ENCODE measurements at regions not wholly inside any gene's neighbourhood (a gene's known extent, or its start where the extent isn't known, plus 50 kb on each side); places are given as distances from the start of the nearest gene placed in this dataset.

- Histone ChIP-seq H3K27ac (ENCODE audit: extremely low read depth, low read depth, low read length) (no peak overlapping the region), H4K20me1 (replicated peaks; ENCODE audit: control insufficient read depth, insufficient read depth, low read length) (no peaks in the 10 kb centered on the region), H3K9ac (ENCODE audit: insufficient read depth in 1 of 2, low read depth in 2 of 2, low read length in 2 of 2) (no peak overlapping the region), H2AFZ (ENCODE audit: low read depth, low read length) (no peak overlapping the region; the same call in 1 of the 2 replicates), H3K4me2 (ENCODE audit: insufficient read depth, low read length) (no peak overlapping the region), H3K9me1 (ENCODE audit: control insufficient read depth, insufficient read depth, low read length) (no peaks in the 10 kb centered on the region), H3K36me3 (ENCODE audit: control insufficient read depth, insufficient read depth, low read length) (no peaks in the 10 kb centered on the region), H3K27me3 (ENCODE audit: control insufficient read depth in 2 of 2, insufficient read depth in 2 of 2, low read length in 2 of 2) (no peaks in the 10 kb centered on the region), H3K9me3 (replicated peaks; ENCODE audit: control insufficient read depth, insufficient read depth, low read depth, low read length) (no peaks in the 10 kb centered on the region), H3K79me2 (ENCODE audit: control insufficient read depth, insufficient read depth, low read length) (no peaks in the 10 kb centered on the region), H3K4me3 (no peak overlapping the region), H3K4me1 (replicated peaks in 1 of 2; ENCODE audit: control insufficient read depth in 2 of 2, insufficient read depth in 2 of 2, low read length in 2 of 2) (no peaks in the 10 kb centered on the region; a peak in 1 of 5 replicates)
- no TSS peak for BruUV-seq (replicated peaks)
- TF ChIP-seq ZBTB7A (IDR thresholded peaks at IDR 0.05; ENCODE audit: borderline replicate concordance, control insufficient read depth, low read depth, low read length) (no peak), RBM25 (IDR thresholded peaks at IDR 0.05; ENCODE audit: low read depth, low read length, severe bottlenecking) (no peak), SOX6 (IDR thresholded peaks at IDR 0.05) (no peak), ZNF212 (CRISPR knock-in tag; IDR thresholded peaks at IDR 0.05) (no peak), SETDB1 (IDR thresholded peaks at IDR 0.05; ENCODE audit: low read length) (no peak), ATF4 (CRISPR knock-in tag; IDR thresholded peaks at IDR 0.05) (no peak), NFIC (IDR thresholded peaks at IDR 0.05) (no peak), ZNF253 (CRISPR knock-in tag; conservative IDR thresholded peaks at IDR 0.05) (no peak), LEF1 (IDR thresholded peaks at IDR 0.05) (no peak), ZNF165 (CRISPR knock-in tag; IDR thresholded peaks at IDR 0.05; ENCODE audit: borderline replicate concordance) (no peak), PRDM10 (IDR thresholded peaks at IDR 0.05; ENCODE audit: partially characterized antibody) (no peak), E2F5 (CRISPR knock-in tag; IDR thresholded peaks at IDR 0.05) (no peak), RNF2 (IDR thresholded peaks at IDR 0.05) (no peak), SMARCC2 (IDR thresholded peaks at IDR 0.05; ENCODE audit: low read depth) (no peak), SNRNP70 (optimal IDR thresholded peaks at IDR 0.05; ENCODE audit: low read depth, low read length) (no peak), BRD9 (IDR thresholded peaks at IDR 0.05; ENCODE audit: low read depth, partially characterized antibody) (no peak)
- intact Hi-C loops (cut with micrococcal nuclease), result no loop called here
- DNase-seq (ENCODE audit: extremely low read depth in 1 of 4, low spot score in 3 of 4), result no peak
- ChIA-PET CTCF (ENCODE audit: low intra/inter-chr PET ratio) (no interaction called here), POLR2A (no interaction called here)
- FAIRE-seq, result no peak
- in situ Hi-C loops (cut with MboI), result no loop called here
- WGBS (ENCODE audit: insufficient coverage, low coverage, missing lambda C conversion rate), result 6% methylated on average over 3 of the region's 3 CpGs
- ATAC-seq, result no peak
These were observed 1185.3 kb downstream of the JRKL start for GRCh38 chr11:97574976-97575665.

Data from K562 (cell line).